Adrenal gland (tissue), 9 donors: ENCODE measurements at regions not wholly inside any gene's neighbourhood (a gene's known extent, or its start where the extent isn't known, plus 50 kb on each side); places are given as distances from the start of the nearest gene placed in this dataset.

ENCODE experiments used
- DNase-seq, 7 donors: peaks; one replicate each; pipeline ENCODE4 v3.0.0-alpha.2; 2019 to 2020
- H3K27ac ChIP-seq, 5 donors: fragments of 200-600 bp; sonication (generic) in 4 of 5; 1 replicate in 3 of 5; 2 replicates in 2 of 5; pipeline versions ENCODE4 v1.5.1 to v1.8.0; 2016 to 2020; ENCODE audit warnings: mild to moderate bottlenecking in 1 of 5
- H3K27me3 ChIP-seq: fragments of 200-600 bp; 2 replicates; pipeline ENCODE4 v1.8.0; 2021
- H3K36me3 ChIP-seq, 2 donors: fragments of 200-600 bp; replicated peaks in 1 of 2; 1 replicate in 1 of 2; 2 replicates in 1 of 2; pipeline versions ENCODE4 v1.5.1 to v1.8.0; 2018 to 2022
- H3K4me1 ChIP-seq, 2 donors: fragments of 200-600 bp; replicated peaks in 1 of 2; 1 replicate in 1 of 2; 2 replicates in 1 of 2; pipeline versions ENCODE4 v1.5.1 to v1.8.0; 2018 to 2021
- H3K4me3 ChIP-seq, 4 donors: fragments of 200-600 bp; sonication (generic) in 3 of 4; one replicate each; pipeline ENCODE4 v1.5.1; 2016 to 2018
- H3K9me3 ChIP-seq, 3 donors: fragments of 200-600 bp; sonication (generic) in 1 of 3; replicated peaks in 1 of 3; 1 replicate in 2 of 3; 2 replicates in 1 of 3; pipeline versions ENCODE4 v1.5.1 to v1.8.0; 2016 to 2021
- CTCF ChIP-seq, 6 experiments: fragments of 450-650 bp in 4 of 6; fragments of 200-600 bp in 2 of 6; sonication (generic) in 1 of 6; IDR thresholded peaks; 1 replicate in 5 of 6; 2 replicates in 1 of 6; pipeline versions ENCODE4 v1.5.1 to v1.8.0; 2016 to 2021; ENCODE audit warnings: antibody characterized with exemption in 6 of 6, mild to moderate bottlenecking in 2 of 6, moderate library complexity in 1 of 6
- POLR2A ChIP-seq, 2 donors: fragments of 450-650 bp; IDR thresholded peaks; one replicate each; pipeline ENCODE4 v1.6.1; 2017; ENCODE audit warnings: antibody characterized with exemption in 2 of 2, mild to moderate bottlenecking in 2 of 2, moderate library complexity in 1 of 2
- WGBS, 4 donors: extraction: QIAGEN DNeasy Blood & Tissue Kit in 2 of 4; methylation state at CpG; one replicate each; pipeline versions ENCODE4 v1.1.5 to v1.1.7; 2013 to 2017; 5-methylcytosine and 5-hydroxymethylcytosine counted together
- intact Hi-C, 2 donors: fragments of 100-400 bp; cut with DNase I; formaldehyde crosslinking; loops; one replicate each; pipeline versions ENCODE4 v1.14.1 to v1.15.0; 2022 to 2023
- donor health status: healthy with polysubstance abuse.
- donor health status: Bipolar disorder and iron deficiency.
- donor health status: DM: yes; HTN: yes; CAD: no.
- donor health status: DM: no; HTN: no; CAD: no.
- donor health status: DM: no; HTN: no; CAD: no.

DNA sequence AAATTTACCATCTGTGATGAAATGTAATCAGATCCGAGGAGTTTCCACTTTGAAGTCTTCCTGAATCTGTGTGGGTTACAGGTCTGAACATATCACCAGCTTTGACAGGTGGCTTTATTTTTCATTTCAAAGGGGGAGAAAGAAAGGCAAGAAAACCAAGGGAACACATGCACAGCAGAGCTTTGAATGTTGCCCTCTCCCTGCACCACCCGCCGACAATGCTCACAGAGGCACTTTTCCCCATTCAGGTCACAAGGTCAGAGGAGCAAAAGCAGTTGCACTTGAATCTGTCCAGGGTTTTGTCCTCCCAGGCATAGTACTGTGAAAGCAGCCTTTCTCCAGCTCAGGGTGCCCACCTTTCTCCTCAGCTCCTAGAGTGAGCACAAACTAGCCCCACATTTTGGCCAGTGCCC, 130.2 kb downstream of the OSR1 start:
- no peak for DNase-seq
- intact Hi-C loops, result no loop called here
- H3K9me3 ChIP-seq, result no peaks in the 10 kb centered on the region
- no peaks in the 10 kb centered on the region for H3K4me1 ChIP-seq
- no peaks in the 10 kb centered on the region for H3K27me3 ChIP-seq
- H3K36me3 ChIP-seq, result no peaks in the 10 kb centered on the region
- TF ChIP-seq CTCF (IDR thresholded peaks at IDR 0.05) (no peak), POLR2A (IDR thresholded peaks at IDR 0.05) (no peak)
- H3K27ac ChIP-seq, result no peak overlapping the region
- 73 to 84% (median 80%) methylated on average over 3 of the region's 3 CpGs for WGBS, 4 donors
- no peak overlapping the region for H3K4me3 ChIP-seq

DNA sequence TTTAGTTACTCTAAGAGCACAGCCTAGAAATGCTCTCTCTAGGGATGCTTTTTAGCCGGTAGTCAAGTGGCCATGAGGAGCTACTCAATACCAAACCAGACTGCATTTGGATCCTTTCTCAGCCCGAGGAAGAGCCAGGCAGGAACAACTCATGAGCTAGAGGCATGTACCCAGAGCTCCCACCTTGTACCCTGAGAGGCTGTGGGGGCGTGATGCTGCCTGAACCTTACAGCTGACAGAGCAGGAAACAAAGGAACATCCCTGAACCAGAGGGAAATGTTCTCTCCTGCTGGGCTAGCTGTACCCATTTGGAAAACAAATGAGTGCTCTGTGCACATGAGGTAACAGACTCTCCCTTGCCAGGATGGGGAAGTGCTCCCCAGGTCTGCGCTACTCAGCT, 131.6 kb downstream of the OSR1 start:
- no peak overlapping the region for H3K4me3 ChIP-seq
- no peak for TF ChIP-seq CTCF (IDR thresholded peaks at IDR 0.05)
- TF ChIP-seq POLR2A (IDR thresholded peaks at IDR 0.05), result no peak
- no peak overlapping the region for H3K27ac ChIP-seq
- intact Hi-C loops, result no loop called here
- no peak for DNase-seq
- no peaks in the 10 kb centered on the region for H3K9me3 ChIP-seq
- 80 to 90% (median 88%) methylated on average over 3 to 4 of the region's 4 CpGs for WGBS, 4 donors
- H3K4me1 ChIP-seq, result no peaks in the 10 kb centered on the region
- H3K27me3 ChIP-seq, result no peaks in the 10 kb centered on the region
- no peaks in the 10 kb centered on the region for H3K36me3 ChIP-seq

DNA sequence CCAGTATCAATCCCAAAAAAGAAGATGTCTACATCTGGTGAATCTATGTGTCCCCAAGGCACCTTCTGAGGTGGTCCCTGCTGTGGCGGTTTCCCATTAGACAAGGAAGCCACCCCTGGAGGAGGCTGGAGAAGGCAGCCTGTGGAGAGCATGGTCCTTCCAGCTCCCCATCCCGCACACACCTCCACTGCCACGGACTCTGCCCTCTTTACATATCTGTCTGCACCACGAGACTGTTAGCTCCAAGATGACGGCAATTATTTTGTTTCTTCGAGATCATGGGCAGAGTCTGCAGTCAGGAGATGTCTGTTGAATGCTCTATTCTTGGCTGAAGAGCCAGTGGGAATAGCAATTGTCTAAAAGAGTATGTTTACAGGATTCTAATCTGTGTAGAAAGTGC, 132.0 kb downstream of the OSR1 start:
- H3K27ac ChIP-seq, result no peak overlapping the region
- intact Hi-C loops, result no loop called here
- no peak for DNase-seq
- no peaks in the 10 kb centered on the region for H3K36me3 ChIP-seq
- no peaks in the 10 kb centered on the region for H3K9me3 ChIP-seq
- TF ChIP-seq POLR2A (IDR thresholded peaks at IDR 0.05) (no peak), CTCF (IDR thresholded peaks at IDR 0.05) (no peak)
- no peaks in the 10 kb centered on the region for H3K4me1 ChIP-seq
- H3K27me3 ChIP-seq, result no peaks in the 10 kb centered on the region
- no peak overlapping the region for H3K4me3 ChIP-seq
- WGBS, 4 donors, result 86 to 93% (median 90%) methylated on average over 6 of the region's 6 CpGs

GRCh38 chr2:19225931-19226330, 132.5 kb downstream of the OSR1 start:
- 89 to 100% (median 92%) methylated on average over 1 of the region's 1 CpG for WGBS, 4 donors
- TF ChIP-seq POLR2A (IDR thresholded peaks at IDR 0.05), result no peak
- TF ChIP-seq CTCF (IDR thresholded peaks at IDR 0.05), result no peak
- H3K4me3 ChIP-seq, result no peak overlapping the region
- no peaks in the 10 kb centered on the region for H3K36me3 ChIP-seq
- no peaks in the 10 kb centered on the region for H3K9me3 ChIP-seq
- intact Hi-C loops, result no loop called here
- H3K27ac ChIP-seq, result no peak overlapping the region
- DNase-seq, result no peak
- no peaks in the 10 kb centered on the region for H3K4me1 ChIP-seq
- H3K27me3 ChIP-seq, result no peaks in the 10 kb centered on the region
